Epithelial cell of prostate (primary cell): ENCODE measurements at regions not wholly inside any gene's neighbourhood (a gene's known extent, or its start where the extent isn't known, plus 50 kb on each side); places are given as distances from the start of the nearest gene placed in this dataset.

Experiments
- DNase-seq: peaks from one replicate; pipeline ENCODE4 v3.0.0-alpha.2; 2011; ENCODE audit warnings: low read depth, low spot score
- H3K27ac ChIP-seq: fragments of 450-650 bp; 2 replicates; pipeline ENCODE4 v1.5.1; 2017; ENCODE audit warnings: mild to moderate bottlenecking

DNA sequence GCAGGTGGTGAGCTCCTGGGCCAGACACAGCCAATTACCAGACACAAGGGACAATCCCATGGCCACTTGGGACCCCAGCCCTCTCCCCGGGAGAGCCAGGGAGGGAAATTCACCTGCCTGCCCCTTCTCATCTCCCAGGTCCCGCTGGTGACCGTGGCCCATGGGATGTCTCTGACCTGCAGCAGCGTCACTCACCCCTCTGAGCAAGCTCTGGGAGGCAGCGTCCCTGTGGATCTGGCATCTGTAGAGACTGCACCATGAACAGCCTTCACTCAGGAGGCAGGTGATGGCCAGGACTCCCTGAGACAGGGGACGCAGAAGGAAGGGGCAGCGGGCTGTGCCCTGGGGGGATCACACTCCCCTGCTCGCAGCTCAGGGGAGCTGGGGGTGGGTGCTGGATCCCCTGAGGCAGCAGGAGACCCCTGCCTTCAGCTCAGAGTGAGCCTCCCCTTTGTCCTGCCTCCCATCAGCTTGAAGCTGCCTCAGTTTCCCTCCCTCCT, 90.8 kb downstream of the FOXL3 start:
- no peak overlapping the region for H3K27ac ChIP-seq
- no peak for DNase-seq

DNA sequence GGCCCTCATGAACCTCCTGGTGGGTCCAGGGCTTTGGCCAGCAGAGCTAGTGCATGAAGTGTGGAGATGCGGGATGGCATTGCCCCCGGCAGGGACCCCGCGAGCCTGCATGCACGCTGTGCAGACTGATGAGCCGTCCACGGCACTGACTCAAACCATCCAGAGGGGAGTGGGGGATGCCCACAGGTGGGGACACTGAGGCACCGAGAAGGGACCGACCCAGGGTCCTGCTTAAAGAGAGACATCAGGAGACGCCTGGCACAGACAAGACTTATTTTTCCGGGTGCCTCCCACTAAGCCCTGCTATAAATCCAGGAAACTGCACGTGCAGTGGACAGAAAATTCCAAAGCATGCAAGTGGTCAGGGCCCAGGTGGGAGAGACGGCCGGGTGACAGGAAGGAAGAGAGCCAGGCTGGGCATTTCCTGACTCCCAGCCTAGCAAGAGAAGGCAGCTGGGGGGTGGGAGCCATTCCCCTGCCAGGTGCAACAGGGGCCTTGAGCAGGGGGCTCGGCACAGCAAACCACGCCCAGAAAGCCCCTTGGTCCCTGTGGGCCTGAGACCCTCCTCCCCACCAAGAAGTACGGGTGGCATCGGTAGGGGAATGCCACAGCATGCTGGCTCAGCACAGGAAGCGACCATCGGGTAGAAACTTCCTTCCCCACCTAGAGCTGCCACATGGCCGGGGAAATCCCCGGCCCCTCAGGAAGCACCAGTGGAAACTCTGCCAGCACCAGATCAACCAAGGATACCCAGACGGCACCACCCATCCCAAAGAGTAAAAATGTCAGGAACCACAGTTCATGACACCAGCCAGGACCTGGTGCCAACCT, 91.5 kb downstream of the FOXL3 start:
- no peak for DNase-seq
- no peak overlapping the region for H3K27ac ChIP-seq

DNA sequence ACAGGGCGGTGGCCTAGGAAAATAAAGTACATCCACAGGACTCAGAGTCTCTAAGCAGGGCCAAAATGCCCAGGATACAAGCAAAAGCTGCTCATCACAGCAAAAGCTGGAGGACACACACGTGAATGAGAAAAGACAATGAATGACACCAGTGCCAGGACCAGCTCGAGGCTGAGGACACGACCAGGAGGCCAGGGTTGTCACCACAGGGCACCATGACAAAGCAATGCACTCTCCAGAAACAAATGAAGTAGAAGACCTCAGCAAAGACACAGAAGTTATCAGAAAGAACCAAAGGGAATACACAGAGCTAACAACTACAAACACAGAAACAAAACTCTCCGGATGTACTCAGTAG, 92.1 kb downstream of the FOXL3 start:
- H3K27ac ChIP-seq: no peak overlapping the region
- DNase-seq: no peak

DNA sequence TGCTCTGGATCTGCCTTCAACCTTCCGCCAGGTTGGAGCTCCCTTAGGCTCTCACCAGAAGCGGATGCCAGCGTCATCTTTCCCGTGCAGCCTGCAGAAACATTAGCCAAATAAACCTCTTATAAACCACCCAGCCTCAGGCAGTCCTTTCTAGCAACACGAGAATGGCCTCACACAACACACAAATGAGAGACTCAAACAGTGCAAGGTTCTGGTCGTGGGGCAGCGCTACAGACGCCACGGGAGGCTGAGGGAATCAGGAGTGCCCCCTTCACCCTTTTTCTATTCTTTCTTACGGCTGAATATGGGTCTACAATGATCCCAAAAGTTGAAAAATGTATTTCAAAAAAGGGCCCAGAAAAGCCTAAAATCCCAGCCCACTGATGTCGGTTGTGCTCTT, 96.4 kb downstream of the FOXL3 start:
- DNase-seq: no peak
- no peak overlapping the region for H3K27ac ChIP-seq

DNA sequence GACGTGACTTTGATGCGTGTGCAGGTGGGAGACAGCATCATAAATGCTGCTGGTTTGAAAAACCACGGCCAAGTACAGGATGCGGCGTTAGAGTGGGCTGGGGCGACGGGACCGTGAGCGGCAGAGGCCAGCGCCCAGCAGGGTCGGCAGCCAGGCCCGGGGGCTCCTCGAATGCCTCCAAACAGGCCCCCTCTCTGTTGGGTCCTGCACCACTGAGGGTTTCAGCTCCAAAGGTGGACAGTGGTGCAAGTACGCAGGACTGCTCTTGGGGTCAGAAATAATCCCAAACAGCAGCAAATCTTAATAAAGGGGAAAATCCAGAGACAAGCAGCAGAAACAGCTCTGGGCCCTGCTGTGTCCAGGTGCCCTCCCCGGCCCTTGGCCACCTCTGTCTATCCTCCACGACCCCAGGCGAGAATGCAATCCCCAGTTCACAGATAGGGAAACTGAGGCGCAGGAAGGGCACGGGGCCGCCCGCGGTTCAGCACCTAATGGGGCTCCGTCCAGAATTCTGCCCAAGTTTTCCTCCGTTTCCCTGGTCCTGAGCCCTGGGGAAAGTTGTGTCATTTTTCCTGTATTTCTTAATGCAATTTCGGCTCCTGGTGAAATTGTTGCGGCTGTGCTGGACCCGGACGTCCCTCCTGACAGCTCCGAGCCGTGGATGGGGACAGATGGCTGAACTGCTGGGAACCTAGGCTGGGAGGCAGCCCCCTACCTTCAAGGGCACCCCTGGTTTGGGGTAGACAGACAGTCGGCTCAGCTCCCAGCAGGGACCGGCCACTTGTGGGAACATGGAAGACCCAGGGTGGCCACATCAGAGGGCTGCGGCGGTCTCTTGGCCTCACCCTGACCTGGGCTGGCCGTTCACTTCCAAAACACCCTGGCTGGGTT, 97.4 kb downstream of the FOXL3 start:
- H3K27ac ChIP-seq: no peak overlapping the region
- DNase-seq: no peak

DNA sequence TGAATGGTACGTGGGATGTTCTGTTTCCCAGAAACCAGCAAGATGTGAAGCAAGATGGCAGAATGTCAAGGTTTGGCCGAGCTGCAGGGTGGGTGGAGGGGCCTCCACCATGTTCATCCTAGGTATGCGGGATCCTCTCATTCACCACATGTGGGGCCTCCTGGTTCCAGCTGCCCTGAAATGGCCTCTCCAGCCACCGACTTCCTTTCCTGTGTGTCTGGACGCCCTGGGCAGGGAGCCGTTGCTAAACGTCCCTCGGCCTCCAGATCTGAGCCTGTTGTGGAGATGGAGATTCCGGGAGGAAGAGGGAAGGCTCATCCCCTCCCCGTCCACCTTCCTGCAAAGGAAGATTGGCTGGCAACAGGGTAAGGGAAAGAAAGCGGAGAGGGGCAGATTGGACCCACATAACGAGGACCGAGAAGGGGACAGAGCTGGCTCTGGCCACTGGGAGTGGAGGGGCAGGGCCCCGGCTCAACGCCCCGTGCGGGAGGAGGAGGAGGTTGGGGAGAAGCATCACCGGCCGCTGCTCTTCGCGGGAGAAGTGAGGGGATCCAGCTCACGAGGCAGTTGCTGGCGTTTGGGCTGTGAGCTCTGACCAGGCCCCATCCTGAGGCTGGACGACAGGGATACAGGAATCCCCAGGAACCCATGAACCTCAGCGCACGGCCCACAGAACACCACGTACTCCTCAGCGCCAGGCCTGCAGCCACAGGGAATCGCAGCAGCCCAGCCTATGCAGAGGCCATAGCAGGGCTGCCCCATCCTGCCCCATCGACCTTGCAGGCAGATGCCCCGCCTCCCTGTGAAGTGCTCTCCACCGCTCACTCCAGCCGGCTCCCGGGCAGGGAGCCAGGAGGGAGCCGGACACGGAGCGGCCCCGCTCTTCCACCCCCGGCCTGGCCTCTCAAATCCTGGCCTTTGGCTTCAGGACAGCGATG, 98.3 kb downstream of the FOXL3 start:
- DNase-seq: no peak
- H3K27ac ChIP-seq: no peak overlapping the region

DNA sequence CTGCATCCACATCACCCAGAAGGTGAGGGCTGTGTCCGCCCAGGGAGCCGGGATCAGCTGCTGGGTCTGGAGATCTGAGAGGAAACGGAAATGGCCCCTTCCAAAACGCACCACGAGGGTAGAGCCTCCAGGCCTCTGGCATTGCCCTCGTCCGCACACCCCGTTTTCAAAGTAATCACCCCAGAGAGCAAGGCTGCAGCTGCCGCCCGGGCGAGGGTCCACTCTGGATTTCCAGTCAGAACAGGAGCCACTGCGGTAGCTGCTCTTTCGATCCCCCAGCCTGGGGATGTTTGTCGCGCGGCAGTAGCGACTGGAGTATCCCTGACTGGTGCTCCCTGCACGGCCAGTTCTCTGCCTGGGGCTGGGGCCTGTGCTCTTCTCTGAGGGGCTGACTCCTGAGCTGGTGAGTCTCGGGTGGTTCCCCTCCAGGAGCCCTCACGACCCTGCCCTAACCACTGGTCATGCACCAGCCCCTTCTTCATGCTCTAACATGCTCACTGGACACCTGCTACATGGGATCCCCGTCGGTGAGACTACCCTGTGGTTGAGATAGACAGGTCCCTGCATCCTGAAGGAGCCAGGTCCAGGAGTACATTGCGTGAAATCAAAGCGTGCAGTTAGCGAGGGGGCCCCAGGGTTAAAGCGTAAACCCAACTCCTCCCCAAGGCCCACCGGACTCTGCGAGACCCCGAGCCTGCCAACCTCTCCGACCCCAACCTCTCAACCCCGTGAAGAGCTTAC, 99.2 kb downstream of the FOXL3 start:
- no peak for DNase-seq
- H3K27ac ChIP-seq: no peak overlapping the region

DNA sequence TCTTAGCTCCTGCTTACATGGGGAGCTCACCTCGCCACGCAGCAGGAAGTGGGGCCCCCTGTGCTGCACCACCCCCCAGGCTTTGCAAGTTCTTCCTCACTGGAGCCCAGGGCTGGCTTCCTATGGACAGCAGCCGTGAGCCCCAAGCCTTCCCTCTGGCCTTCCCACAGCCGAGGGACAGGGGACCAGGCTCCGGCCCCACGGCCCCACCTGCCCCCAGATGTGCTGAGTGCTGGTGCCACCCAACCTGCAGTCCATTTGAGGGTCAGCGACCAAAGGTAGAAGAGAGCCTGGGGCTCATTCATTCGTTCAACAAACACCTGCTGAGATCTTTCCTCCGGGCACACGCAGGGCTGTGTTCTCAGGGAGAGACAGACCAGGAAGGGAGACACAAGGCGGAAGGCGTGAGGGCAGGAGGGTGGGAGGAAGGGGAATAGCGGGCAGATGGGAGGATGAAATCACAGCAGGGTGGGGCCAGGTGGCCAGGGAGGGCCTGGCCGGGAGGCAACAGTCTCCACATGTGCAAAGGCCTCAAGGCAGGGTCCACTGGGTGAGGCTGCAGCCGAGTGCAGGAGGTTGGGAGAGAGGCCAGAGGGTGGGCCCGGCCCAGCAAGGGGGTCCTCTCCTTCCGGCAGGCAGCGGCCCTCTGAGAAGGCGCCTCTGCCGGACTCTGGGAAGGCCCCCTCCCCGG, 100.1 kb downstream of the FOXL3 start:
- no peak overlapping the region for H3K27ac ChIP-seq
- DNase-seq: no peak

DNA sequence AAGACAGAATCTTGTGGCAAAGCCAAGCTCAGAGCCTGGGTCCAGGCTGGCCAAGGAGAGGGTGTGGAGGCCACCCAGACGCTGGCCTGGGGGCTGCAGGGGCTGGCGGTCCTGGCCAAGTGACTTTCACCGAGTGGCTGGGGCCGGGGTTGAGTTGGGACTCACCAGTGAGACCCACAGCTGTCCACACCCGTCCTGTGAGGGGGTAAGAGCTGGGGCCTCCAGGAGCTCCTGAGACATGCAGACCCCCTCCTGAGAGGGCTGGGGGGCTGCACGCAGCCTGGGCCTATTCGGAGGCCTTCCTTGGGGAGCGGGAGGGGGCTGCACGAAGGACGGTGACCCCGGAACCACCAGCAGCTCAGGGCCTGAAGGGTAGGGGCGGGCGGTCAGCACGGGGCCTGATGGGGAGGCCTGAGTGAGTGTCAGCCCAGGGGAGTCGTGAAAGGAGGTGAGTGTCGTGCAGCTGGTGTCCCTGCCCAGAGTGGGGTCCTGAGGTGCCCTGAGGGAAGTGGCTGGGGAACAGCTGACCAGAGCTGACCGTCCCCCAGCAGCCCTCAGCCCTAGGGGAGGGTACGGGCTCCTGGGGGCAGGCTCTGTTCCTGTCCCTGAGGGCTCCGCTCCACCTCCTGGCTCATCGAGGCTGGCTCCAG, 100.9 kb downstream of the FOXL3 start:
- DNase-seq: no peak
- no peak overlapping the region for H3K27ac ChIP-seq

DNA sequence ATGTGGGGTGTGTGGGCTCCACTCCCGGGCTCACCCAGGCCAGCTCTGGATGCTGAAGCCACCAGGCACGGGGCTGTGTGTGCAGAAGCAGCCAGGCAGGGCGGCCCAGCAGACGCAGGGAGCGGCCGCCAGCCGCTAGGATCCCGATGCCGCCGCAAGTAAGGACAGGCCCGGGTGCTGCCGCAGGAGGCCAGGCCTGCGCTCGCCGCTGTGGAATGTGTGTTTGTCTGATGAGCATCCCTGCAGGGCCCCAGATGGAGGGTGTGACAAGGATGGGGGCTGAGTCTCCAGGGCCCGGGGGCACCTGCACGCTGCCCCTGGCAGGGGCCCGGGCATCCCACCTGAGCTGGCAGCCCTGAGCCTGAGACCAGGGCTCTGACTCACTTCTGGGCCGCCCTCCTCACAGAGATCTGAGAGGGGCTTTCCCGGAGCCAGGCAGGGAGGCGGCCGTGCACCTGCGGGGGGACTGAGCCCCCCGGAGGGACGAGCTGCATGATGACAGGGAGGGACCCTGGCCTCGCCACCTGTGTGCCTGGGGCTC, 101.5 kb downstream of the FOXL3 start:
- no peak overlapping the region for H3K27ac ChIP-seq
- DNase-seq: peak; percentile 34

DNA sequence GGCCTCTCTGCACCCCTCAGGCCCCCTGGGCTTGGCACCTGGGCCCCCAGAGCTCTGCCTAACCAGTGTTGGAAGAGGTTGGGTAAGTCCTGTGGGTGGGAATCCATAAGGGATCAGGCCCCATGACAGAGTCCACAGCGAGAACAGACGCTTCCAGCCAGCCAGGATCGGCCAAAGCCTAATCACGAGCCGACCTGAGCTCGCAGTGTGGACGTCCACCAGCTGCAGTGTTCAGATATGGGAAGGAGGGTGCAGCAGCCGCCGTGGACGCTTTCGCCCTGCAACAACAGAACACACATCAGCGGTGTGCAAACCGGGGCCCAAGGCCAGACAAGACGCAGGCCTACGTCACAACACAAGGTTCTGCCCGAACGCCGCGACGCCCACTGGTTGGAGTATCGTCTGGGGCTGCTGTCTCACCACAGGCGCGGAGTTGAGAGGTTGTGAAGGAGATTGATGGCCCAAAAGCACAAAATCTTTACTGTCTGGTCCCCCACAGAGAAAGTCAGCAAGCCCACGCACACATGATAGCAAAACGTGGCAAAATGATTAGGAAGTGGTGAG, 102.1 kb downstream of the FOXL3 start:
- no peak overlapping the region for H3K27ac ChIP-seq
- DNase-seq: no peak

DNA sequence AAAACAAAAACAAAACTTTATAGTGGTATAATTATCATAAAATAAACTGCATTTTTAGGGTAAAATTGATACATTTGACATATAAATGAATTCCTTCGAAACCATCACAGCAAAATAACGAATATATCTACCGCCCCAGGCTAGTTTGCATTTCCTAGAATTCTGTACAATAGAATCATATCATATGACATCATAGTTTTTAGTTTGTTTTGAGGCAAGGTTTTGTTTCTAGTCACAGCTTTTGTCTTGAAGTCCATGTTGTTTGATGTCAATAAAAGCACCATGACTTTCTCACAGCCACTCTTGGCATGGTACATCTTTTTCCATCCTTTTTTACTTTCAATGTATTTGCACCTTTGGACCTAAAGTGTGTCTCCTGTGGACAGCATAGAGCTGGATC, 102.9 kb downstream of the FOXL3 start:
- no peak for DNase-seq
- no peak overlapping the region for H3K27ac ChIP-seq

DNA sequence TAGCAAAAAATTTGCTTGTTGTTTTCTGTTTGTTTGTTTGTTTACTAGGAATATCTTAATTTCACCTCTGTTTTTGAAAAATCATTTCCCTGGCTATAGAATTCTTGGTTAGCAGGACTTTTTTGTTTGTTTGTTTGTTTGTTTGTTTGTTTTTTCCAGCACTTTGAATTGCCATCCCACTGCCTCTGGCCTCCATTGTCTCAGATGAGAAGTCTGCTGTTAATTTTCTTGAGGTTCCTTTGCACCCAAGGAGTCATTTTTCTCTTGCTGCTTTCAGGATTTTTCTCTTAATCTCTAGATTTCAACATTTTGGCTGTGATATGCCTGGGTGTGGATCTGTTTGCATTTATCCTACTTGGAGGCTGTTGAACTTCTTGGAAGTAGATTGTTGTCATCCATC, 105.7 kb downstream of the FOXL3 start:
- no peak overlapping the region for H3K27ac ChIP-seq
- DNase-seq: no peak

DNA sequence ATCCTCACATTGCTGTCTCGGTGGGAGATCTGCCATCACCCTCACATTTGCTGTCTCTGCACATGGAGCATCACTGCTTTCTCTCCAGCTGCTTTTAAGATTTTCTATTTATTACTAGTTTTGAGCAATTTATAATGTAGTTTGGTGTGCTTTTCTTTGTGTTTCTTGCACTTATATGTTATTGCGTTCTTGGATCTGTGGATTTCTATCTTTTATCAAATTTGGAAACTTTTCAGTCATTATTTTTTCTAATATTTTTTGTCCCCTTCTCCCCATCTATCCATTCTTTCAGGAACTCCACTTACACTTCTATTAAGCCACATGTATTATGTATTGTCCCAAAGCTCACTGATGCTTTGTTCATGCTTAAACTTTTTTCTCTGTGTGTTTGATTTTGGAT, 108.9 kb downstream of the FOXL3 start:
- no peak overlapping the region for H3K27ac ChIP-seq

DNA sequence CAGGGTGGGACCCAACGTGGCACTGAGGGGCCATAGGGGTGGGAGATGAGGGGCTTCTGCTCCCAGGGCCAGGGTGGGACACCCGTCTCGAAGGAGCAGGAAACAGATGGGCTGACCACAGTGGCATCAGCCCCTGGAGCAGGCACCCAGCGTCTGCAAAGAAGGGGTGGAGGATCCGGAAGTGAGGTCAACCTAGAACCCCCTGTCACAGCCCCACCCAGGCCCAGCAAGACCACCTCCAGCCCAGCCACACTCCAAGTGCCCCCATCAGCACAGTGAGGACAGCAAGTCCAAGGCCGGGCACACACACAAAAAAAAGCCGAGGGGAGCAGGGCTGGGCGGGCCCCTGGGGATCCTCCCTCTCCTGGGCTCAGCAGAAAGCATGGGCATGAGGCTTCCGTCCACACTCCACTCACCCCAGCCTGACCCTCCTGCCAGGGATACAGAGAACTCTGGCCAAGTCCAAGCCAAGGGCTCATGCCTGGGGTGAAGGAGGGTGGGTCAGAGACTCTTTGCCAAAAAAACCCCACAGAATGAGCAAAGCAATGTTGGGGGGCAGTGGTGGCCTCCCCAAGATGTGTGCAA, 111.0 kb downstream of the FOXL3 start:
- no peak for DNase-seq
- H3K27ac ChIP-seq: no peak overlapping the region

More for the DNA sequence above, 108.9 kb downstream of the FOXL3 start:
- DNase-seq: no peak

DNA sequence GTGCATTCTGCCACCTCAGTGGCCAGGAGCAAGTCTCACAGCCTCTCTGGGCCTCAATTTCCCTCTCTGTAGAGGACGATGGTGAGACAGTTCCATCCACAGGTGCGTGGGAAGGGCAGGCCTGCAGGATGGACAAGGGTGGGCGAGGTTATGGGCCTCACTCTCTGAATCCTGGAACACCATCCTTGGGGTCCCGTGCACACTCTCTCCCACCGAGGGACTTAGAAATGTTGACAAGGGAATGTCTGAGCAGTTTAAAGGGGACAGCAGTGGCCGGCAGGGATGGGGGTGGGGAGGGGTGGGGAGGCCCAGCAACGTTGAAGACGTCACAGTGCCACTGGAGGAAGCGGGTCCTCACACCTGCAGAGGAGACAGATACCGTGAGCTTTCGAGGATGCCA, 111.5 kb downstream of the FOXL3 start:
- no peak overlapping the region for H3K27ac ChIP-seq
- no peak for DNase-seq

DNA sequence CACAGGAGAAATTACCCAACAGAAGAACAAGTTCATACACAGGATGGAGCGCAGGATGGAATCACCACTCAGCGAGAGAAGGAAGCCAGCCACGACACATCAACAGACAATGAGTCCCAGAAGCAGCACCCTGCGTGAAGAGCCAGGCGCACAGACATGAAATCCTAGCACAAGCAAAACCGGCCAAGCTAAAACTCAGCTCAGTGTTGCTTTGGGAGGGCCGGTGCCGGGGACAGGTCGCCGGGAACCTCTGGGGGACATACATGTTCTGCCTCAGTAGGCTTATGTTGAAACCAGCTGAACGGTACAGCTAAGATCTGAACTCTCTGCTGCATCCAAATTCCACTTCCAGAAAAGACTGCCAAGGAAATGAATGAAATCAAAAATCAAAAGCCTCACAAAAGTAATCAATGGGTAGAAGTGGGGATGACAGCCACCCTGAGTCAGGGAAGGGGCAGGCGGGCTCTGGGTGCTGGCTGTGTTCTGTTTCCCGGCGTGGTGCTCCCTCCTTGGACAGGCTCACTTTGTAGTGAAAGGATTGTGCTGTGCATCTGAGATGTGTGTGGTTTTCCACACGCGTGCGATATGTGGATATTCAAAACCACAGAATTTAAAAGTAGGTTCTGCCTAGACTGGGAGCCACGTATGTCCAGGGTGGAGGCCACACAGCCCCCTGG, 114.7 kb downstream of the PDGFA start:
- no peak for DNase-seq
- no peak overlapping the region for H3K27ac ChIP-seq
